ENCODE measurements at regions not wholly inside any gene's neighbourhood (a gene's known extent, or its start where the extent isn't known, plus 50 kb on each side); places are given as distances from the start of the nearest gene placed in this dataset.

DNA sequence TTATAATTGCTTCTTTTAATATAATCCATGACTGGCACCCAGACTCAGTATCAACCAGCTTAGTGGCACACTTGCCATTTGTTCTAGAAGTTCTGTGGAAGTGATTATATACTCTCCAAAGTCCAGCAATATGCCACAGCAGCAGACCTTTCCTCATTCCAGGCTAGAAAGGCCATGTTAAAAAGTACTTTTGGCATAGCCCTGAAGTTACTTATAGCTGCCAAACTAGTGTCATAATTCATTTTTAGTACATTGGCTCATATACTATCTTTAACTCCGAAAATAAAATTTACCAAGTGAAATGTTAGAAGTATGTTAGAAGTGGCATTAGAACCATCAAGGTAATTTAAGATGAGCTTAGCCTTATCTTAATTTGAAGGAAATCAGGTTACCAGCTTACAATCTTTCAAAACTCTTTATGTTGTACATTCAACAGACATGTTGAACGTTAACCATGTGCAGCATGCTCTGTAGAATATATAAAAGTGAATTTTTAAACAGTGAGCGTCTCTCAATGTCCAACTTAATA is 714.2 kb upstream of the LCORL start:
- CTCF ChIA-PET: no interaction called here
- Histone ChIP-seq H3K4me2 (no peak overlapping the region), H2AFZ (ENCODE audit: low read depth) (no peak overlapping the region), H3K9me3 (no peaks in the 10 kb centered on the region), H3K36me3 (replicated peaks in 1 of 2; ENCODE audit: control insufficient read depth in 1 of 2, insufficient read depth in 2 of 2, low read length in 1 of 2) (no peaks in the 10 kb centered on the region), H3K4me1 (ENCODE audit: control insufficient read depth in 1 of 2, insufficient read depth in 2 of 2, low read depth in 1 of 2, low read length in 1 of 2) (no peaks in the 10 kb centered on the region), H3K79me2 (ENCODE audit: insufficient read depth) (no peaks in the 10 kb centered on the region), H3K9me2 (no peaks in the 10 kb centered on the region), H4K20me1 (ENCODE audit: insufficient read depth) (no peaks in the 10 kb centered on the region), H3K27ac (ENCODE audit: low read depth in 2 of 2, low read length in 1 of 2) (no peak overlapping the region), H3K27me3 (ENCODE audit: insufficient read depth) (no peaks in the 10 kb centered on the region), H3F3A (replicated peaks; ENCODE audit: insufficient read depth) (no peaks in the 10 kb centered on the region), H3K9ac (no peak overlapping the region), H3K4me3 (ENCODE audit: low read depth in 2 of 2, low read length in 1 of 2) (no peak overlapping the region)
- WGBS (ENCODE audit: low lambda C conversion rate): 9% methylated on average over 3 of the region's 3 CpGs
- POLR2A ChIA-PET: no interaction called here
- DNase-seq: no peak
- no peak for TF ChIP-seq FOXJ3 (CRISPR knock-in tag; IDR thresholded peaks at IDR 0.05)
- no peak for TF ChIP-seq POLR2AphosphoS5 (IDR thresholded peaks at IDR 0.05; ENCODE audit: low read depth, low read length)
- TF ChIP-seq, protein P1, sequence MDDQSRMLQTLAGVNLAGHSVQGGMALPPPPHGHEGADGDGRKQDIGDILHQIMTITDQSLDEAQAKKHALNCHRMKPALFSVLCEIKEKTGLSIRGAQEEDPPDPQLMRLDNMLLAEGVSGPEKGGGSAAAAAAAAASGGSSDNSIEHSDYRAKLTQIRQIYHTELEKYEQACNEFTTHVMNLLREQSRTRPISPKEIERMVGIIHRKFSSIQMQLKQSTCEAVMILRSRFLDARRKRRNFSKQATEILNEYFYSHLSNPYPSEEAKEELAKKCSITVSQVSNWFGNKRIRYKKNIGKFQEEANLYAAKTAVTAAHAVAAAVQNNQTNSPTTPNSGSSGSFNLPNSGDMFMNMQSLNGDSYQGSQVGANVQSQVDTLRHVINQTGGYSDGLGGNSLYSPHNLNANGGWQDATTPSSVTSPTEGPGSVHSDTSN (IDR thresholded peaks at IDR 0.05): no peak
- TF ChIP-seq YY1 (IDR thresholded peaks at IDR 0.05; ENCODE audit: low read depth): no peak
- TF ChIP-seq JUND (IDR thresholded peaks at IDR 0.05): no peak
- TF ChIP-seq GABPA (IDR thresholded peaks at IDR 0.05; ENCODE audit: low read depth): no peak
- TF ChIP-seq ELF1 (IDR thresholded peaks at IDR 0.05): no peak
- TF ChIP-seq SMC3 (IDR thresholded peaks at IDR 0.05; ENCODE audit: low read depth, low read length): no peak
- TF ChIP-seq MXI1 (IDR thresholded peaks at IDR 0.05; ENCODE audit: low read depth, low read length): no peak
- TF ChIP-seq, protein P2, sequence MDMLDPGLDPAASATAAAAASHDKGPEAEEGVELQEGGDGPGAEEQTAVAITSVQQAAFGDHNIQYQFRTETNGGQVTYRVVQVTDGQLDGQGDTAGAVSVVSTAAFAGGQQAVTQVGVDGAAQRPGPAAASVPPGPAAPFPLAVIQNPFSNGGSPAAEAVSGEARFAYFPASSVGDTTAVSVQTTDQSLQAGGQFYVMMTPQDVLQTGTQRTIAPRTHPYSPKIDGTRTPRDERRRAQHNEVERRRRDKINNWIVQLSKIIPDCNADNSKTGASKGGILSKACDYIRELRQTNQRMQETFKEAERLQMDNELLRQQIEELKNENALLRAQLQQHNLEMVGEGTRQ (IDR thresholded peaks at IDR 0.05; ENCODE audit: borderline replicate concordance, low read depth, low read length): no peak
- TF ChIP-seq, protein P3, sequence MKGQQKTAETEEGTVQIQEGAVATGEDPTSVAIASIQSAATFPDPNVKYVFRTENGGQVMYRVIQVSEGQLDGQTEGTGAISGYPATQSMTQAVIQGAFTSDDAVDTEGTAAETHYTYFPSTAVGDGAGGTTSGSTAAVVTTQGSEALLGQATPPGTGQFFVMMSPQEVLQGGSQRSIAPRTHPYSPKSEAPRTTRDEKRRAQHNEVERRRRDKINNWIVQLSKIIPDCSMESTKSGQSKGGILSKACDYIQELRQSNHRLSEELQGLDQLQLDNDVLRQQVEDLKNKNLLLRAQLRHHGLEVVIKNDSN (IDR thresholded peaks at IDR 0.05; ENCODE audit: borderline replicate concordance, low read depth): no peak
- TF ChIP-seq GATA2 (CRISPR knock-in tag; IDR thresholded peaks at IDR 0.05): no peak
- no peak for TF ChIP-seq RAD21 (IDR thresholded peaks at IDR 0.05; ENCODE audit: low read length)
- TF ChIP-seq CHD2 (IDR thresholded peaks at IDR 0.05; ENCODE audit: low read length, partially characterized antibody): no peak
- TF ChIP-seq, protein P4, sequence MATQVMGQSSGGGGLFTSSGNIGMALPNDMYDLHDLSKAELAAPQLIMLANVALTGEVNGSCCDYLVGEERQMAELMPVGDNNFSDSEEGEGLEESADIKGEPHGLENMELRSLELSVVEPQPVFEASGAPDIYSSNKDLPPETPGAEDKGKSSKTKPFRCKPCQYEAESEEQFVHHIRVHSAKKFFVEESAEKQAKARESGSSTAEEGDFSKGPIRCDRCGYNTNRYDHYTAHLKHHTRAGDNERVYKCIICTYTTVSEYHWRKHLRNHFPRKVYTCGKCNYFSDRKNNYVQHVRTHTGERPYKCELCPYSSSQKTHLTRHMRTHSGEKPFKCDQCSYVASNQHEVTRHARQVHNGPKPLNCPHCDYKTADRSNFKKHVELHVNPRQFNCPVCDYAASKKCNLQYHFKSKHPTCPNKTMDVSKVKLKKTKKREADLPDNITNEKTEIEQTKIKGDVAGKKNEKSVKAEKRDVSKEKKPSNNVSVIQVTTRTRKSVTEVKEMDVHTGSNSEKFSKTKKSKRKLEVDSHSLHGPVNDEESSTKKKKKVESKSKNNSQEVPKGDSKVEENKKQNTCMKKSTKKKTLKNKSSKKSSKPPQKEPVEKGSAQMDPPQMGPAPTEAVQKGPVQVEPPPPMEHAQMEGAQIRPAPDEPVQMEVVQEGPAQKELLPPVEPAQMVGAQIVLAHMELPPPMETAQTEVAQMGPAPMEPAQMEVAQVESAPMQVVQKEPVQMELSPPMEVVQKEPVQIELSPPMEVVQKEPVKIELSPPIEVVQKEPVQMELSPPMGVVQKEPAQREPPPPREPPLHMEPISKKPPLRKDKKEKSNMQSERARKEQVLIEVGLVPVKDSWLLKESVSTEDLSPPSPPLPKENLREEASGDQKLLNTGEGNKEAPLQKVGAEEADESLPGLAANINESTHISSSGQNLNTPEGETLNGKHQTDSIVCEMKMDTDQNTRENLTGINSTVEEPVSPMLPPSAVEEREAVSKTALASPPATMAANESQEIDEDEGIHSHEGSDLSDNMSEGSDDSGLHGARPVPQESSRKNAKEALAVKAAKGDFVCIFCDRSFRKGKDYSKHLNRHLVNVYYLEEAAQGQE (IDR thresholded peaks at IDR 0.05; ENCODE audit: low read depth, low read length): no peak

Measured in SK-N-SH (cell line).